HG02943 (cell line): ENCODE measurements at regions not wholly inside any gene's neighbourhood (a gene's known extent, or its start where the extent isn't known, plus 50 kb on each side); places are given as distances from the start of the nearest gene placed in this dataset.
"Not testable (repeated sequence)": the region's sequence is repeated elsewhere in the genome, so short reads cannot be mapped to it uniquely, and the experiment has no call there.

Experiments
- ATAC-seq: cut with Tn5 transposase; IDR thresholded peaks from one replicate; pipeline ENCODE4 v1.9.1; 2021; ENCODE audit warnings: mild to moderate bottlenecking, low read depth, moderate library complexity; ENCODE audit not compliant: unreplicated experiment

DNA sequence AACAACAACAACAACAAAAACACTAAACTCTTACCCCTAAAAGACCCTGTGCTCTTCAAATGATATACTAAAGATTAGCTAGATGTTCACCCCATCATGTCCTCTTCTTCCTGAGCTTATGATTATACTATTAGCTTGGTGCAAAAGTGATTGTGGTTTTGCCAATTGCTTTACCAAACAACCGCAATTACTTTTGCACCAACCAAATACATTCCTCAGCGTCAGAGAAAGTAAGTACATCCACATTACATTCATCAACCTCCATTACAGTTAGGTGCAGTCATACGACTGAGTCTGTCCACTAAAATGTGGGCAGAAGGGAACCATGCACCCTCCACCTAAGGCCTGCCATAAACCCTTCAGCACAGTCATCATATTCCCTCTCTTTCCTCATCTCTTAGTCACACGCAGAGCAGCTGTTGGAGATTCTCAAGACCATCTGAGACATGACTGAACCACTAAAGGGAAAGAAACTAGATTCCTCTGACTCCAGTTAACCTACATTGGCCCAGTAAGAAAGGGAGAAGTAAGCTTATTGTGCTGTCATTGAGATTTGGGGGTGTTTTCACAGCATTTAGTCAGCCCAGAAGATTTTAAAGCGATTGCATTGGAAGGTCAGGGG is 181.6 kb upstream of the TLE4 start:
- ATAC-seq: no peak

DNA sequence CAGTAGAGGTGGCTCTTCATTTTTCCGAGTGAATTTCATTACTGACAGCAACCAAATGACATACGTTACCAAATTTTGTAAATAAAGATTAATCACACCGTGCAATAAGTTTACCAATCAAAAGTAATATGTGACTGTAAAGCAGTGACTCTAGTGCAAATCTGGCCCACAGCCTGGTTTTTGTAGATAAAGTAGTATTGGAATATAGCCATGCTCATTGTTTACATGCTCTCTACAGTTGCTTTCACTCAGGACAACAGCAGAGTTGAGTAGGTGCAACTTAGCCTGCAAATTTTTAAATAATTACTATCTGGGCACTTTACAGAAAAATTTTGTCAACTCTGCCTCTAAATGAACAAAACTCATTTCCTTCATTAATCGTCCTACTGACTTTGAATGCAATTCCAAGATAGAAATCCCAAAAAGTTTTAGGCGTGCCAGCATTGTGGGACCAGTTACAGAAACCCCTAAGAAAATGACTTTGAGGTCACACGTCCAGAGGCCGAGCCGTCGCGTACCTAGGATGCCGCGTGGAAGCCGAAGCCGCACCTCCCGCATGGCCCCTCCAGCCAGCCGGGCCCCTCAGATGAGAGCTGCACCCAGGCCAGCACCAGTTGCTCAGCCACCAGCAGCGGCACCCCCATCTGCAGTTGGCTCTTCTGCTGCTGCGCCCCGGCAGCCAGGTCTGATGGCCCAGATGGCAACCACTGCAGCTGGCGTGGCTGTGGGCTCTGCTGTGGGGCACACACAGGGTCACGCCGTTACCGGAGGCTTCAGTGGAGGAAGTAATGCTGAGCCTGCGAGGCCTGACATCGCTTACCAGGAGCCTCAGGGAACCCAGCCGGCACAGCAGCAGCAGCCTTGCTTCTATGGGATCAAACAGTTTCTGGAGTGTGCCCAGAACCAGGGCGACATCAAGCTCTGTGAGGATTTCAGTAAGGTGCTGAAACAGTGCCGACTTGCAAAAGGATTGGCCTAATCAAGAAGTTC is 180.7 kb upstream of the TLE4 start:
- no peak for ATAC-seq

DNA sequence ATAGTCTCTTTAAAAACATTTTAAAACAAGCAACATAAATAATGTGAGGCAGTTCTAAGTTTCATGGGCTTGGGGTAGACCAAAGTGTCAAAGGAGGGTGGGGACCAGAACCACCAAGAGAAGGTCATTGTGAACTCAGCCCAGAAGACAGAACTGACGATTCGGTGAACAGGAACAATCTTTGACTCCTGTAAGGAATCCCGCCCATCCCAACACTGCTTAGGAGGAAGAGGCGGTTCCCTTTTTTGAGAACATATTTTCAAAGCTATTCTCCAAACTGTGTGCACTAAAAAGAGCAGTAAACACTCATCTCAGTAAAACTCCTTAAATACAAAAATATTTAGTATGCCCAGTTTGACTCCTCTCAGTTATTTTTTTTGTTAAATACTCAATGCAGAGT is 176.5 kb upstream of the TLE4 start:
- no peak for ATAC-seq

DNA sequence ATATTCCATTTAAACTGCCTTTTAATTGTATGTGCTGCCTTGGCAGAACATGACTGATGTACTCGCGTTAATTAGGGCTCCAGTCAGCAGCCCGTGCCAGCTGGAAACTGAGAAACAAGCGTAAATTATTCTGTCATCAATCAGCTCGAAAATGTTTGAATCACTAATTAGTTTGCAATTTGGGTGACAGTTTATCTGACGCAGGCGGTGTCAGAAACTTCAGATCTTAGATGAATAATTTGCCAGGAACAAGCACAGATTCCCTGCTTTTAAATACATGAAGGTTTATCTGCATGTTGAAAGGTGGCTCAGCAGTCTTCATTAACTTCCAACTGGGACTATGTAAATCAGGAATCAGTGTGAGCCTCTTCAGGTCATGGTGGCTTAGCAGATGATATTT is 176.0 kb upstream of the TLE4 start:
- no peak for ATAC-seq

DNA sequence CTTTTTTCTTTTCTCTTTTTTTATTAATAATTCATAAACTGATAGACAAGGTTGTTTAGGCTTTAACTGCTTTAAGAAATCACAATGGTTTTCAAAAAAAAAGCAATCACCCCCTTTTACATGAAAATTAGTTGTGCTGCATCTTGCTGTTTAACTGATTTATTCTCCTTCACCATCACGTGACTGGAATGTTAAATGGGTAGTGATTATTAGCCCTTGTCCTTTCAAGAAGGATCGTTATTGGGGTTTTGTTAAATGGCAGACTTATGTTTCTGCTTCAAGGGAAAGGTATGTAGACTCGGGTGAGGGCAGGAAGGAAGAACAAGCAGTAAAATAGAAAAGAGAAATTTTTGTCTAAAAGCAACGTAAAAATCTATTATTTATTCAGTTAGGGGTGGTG is 175.6 kb upstream of the TLE4 start:
- ATAC-seq: no peak

DNA sequence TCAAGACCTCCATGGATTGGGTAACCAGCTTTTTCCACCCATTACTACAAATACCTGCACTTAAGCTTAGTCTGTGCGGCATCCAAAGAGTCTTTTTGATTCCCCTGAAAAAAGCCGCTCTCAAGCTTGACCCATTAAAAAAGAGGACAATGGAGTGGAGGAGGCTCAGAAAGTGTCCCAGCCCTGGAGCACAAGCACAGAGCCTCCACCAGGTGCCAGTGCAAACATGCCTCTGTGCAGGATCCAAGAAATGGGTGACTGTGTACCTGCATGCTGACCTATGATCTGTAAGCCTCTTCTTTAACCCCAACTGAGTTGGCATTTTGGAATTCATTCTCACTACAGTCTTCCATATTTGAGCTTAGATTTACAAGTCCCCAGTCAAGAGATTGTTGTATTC is 168.3 kb upstream of the TLE4 start:
- no peak for ATAC-seq

DNA sequence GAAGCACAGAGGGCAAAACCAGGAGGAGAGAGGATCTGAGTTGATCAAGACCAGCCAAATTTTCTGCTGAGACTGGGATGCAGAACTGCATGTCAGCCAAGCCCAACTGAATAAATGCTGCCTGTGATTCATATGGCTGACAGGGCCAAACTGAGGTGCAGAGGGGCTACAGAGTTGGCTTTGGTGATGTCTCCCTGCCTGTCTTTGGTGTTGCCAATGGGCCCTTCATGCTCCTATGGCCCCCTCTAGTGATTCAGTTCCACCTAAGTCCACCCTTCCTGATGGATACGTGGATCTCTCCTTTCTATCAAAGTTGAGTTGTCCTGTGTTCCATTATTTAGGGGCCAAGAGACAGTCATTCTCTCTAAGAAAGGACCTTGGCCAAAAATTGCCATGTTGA is 163.6 kb upstream of the TLE4 start:
- no peak for ATAC-seq

DNA sequence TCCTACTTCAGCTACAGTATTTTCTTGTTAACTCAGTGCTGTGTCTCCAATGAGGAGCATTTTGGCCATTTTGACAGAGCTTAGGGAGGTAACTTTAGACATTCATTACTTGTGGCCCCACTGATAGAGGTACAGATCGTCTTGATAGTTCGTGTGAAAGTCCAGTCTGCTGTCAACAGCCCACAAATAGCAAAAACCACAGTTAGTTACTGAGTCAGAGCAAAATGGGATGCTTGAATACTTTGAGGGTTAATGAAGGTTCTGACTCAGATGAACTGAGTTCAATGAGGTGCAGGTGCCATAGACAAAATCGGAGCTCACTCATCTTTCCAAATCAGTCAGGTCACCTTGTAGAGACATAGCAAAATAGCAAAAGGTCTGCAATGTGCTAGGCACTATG is 163.1 kb upstream of the TLE4 start:
- no peak for ATAC-seq

DNA sequence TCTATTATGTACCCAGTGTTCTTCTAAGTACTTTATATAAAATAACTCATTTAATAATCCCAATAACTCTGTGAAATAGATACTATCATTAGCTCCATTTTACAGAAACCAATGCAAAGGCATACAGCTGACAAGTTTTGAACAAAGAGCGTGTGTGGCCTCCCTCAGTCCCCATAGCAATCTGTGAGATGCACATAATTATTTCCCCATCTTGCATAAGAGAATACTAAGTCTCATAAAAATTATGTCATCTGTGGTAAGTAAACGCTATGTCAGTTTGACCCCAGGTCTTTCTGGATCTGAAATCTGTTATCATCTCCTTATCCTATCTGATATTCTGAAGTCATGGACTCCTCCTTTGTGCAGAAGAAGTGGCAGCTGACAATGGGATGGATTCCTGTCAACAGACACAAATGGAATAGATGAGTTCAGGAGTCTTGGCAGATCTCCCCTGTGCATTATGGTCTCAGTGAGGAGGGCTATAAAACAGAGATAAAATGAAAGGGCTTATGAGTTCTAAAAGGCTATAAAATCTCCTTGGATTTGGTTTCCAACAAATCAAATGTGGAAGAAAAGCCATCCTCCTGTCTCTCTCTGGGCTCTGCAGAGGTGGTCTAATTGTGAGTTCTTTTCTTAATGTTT is 162.5 kb upstream of the TLE4 start:
- ATAC-seq: no peak

DNA sequence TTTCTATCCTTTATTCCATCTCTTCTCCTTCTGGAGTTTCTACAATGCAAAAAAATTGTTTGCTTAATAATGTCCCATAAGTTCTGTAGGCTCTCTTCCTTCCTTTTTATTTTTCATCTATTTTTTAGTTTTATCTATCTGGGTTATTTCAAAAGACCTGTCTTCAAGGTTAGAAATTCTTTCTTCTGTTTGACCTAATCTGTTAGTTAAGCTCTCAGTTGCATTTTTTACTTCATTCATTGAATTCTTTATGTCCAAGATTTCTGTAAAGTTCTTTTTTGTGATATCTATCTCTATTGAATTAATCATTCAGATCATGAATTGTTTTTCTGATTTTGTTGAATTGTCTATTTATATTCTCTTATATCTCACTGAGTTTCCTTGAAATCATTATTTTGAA is 145.9 kb upstream of the TLE4 start:
- ATAC-seq: no peak

DNA sequence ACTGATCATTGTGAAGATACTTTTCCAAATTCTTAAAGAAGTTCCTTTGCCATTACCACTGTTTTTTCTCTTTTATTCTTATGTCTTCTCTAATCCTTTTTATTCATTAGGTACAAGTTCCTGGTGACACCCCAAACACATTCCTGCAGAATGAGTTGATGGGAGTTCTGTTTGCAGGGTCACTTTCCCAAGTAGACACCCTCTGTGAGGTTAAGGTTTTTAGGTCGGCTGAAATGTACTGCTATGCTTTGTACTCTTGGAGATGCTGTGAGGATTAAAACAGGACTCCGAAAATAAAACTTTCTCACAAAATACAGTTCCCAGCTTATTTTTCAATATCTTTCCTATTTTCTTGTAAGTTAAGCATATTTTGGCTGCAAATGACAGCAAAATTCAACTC is 143.3 kb upstream of the TLE4 start:
- ATAC-seq: no peak

DNA sequence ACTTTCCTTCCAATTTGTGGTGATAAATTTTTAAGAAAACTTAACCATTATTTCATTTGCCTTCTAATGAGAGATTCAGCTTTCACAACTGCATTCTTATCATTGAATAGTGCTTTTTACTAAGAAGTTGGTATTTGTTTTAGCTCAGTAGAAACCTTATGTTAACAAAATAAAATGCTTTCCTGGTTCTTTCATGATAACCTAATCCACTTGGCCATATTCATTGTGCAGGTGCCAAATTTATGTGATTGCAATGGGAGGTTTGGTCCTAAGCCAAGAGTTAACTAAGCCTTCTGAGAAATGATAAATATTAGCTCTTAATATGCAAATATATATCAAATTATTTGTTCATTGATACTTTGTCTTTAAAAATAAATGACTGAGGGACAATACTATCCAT is 141.1 kb upstream of the TLE4 start:
- no peak for ATAC-seq

DNA sequence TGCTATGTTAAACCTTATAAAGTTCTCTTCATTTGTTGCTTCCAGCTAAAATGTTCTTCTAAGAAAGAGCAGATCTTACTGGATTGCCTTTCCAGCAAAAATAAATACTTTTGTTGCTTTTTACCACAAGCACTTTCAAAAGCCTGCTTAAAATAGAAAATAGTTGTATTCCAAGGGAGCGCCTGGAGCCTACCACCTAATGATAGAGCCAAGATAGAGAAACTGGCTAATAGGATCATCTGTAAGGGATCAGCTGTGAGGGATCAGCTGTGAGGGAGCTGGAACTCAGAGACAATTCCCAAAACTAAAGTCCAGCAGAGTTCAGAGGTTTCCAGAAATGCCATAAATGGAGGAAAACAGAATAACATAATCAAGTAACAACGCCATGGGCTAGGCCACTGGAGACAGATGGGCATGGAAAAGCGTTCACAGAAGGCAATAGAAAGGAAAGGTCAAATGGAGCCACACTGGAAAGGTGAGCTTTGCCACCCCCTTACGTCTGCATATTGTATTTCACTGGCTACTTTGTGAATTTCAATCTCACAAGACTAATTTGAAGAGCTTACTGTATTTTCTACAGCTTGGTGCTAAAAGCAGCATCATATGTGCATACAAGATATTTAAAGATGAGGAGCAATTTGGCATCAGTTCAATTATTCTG is 140.6 kb upstream of the TLE4 start:
- ATAC-seq: no peak

DNA sequence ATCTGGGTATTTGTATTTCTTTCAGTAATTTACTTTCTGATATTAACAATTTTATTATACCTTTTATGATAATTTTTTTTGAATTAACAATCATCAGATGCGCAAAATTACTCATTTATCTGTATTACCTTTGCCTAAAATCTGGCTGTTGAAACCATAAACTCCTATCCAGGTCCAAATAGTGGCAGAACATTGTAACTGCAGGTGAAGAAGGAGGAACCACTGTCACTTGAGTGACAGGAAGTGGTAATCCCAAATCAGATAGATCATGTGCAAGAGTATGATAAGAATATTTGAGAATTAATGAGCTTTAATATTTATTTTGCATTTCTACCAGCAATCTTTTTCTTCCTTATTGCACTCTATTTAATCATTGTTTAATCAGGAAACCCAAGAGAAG is 139.3 kb upstream of the TLE4 start:
- no peak for ATAC-seq

DNA sequence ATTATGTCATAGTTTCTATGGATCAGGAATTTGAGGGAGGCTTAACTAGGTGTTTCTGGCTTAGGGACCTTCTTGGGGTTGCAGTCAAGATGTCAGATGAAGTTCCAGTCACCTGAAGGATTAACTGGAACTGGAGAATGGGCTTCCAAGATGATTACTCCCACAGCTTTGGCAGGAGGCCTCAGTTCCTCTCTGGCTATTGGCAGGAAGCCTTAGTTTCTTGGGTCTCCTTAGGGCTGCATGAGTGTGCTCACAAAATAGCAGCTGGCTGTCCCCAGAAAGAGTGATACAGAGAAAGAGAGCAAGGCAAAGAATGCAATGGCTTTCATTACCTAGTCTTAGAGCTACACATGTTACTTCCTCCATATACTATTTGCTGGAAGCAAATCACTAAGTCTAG is 138.1 kb upstream of the TLE4 start:
- ATAC-seq: no peak

DNA sequence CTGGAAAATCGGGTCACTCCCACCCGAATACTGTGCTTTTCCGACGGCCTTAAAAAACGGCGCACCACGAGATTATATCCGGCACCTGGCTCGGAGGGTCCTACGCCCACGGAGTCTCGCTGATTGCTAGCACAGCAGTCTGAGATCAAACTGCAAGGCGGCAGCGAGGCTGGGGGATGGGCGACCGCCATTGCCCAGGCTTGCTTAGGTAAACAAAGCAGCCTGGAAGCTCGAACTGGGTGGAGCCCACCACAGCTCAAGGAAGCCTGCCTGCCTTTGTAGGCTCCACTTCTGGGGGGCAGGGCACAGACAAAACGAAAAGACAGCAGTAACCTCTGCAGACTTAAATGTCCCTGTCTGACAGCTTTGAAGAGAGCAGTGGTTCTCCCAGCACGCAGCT is 132.5 kb upstream of the TLE4 start:
- ATAC-seq: not testable (repeated sequence)

DNA sequence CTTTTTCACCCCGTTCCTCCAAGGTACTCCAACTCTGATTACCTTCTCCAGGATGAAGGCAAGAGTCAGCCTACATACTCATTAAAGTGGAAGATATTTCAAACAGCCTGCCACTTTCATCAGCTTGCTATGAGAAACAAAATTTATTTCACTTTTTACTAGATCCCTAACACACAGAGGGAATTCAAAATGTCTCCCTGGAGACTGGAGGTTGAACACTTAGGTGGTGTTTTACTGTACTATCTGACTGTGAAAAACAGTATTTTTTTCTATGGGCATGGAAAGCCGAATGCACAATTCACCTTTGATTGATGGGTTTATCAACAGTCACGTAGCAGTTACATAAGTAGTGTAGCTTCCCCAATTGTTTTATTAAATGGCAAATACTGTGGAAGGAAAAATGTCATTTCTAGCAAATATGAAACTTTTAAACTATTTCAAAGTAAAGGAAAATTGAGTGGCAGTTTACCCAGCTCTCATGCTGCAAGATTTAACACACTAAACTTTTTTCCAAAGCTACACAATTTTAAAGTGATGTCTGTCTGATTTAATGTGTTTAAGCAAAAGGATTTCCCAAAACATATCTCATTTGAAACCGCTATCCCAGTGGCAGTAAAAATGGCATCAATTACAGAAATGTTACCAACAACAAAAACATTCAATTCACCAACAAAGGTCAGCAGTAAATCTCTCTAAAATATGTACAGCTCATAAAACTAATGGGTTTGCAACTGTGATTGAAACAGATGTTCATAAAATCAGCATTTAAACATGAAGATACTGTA is 125.0 kb upstream of the TLE4 start:
- no peak for ATAC-seq

DNA sequence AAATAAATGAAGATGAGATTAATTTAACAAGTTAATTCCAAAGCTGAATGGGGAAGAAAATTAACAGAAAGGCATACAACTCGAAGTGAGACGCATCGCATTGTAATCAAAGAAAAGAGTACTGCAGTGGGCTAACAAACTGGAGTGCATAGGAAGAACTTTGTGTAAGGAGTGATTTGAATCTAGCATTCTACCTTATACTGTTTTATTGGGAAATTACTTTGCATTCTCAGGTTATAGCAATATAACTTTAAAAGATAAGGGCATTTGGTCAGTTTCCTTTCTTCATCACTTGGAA is 124.5 kb upstream of the TLE4 start:
- no peak for ATAC-seq

DNA sequence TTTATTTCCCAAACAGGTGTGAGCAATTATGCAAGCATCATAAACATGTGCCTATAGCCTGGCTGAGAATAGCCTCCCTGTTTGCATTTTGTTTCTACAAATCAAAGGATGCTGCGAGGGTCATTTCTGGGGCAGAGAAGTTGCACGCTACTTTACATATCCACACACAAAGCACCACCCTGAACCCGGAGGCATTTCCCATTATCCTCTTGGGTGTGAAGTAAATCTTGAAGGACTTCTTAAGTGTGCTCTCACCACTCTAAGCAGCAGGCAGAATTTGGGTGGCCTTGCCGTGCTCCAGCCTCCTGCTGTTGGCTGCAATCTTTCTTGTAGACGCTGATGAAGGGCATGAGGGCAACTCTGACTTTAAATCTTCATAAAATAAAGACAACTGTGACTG is 124.0 kb upstream of the TLE4 start:
- ATAC-seq: no peak

DNA sequence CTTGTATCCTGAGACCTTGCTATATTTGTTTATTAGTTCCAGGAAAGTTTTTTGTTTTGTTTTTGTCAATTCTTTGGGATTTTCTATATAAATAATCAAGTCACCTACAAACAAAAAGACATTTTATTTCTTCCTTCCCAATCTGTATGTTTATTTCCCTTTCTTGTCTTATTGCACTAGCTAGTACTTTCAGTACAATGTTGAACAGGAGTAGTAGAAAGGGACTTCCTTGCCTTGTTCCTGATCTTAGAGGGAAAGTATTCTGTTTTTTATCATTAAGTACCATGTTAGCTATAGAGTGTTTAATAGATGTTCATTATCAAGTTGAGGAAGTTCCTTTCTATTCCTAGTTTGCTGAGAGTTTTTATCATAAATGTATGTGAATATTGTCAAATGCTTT is 119.5 kb upstream of the TLE4 start:
- no peak for ATAC-seq

DNA sequence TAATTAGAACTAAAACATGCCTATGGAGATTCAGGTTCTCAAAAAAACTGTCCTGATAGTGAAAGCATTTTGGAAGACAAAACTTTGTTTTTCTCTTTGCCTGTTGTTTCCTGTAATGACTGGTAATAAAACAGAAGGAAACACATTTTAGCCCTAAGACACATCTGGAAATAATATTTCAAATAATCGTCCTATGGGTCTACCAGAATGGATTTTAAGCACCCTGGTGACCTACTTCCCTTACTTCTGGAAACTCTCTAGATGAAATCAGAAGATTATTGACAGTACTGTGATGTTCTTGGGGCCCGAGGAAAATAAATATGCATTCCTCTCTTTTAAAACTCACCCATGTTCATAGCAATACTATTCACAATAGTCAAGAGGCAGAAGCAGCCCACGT is 110.1 kb upstream of the TLE4 start:
- ATAC-seq: no peak
